Psoas muscle (tissue), 7 donors: ENCODE measurements at regions not wholly inside any gene's neighbourhood (a gene's known extent, or its start where the extent isn't known, plus 50 kb on each side); places are given as distances from the start of the nearest gene placed in this dataset.

Experiments used
- ATAC-seq, 4 donors: fragments of 200-7000 bp; cut with Tn5 transposase; one replicate each; pipeline ENCODE4 v1.9.1; 2020; ENCODE audit warnings: moderate library complexity in 3 of 4, mild to moderate bottlenecking in 2 of 4
- DNase-seq, 2 donors: peaks; one replicate each; pipeline ENCODE4 v3.0.0-alpha.2; 2020
- H3K27ac ChIP-seq: fragments of 200-600 bp; one replicate; pipeline ENCODE4 v1.8.0; 2022
- H3K27me3 ChIP-seq, 3 donors: fragments of 200-600 bp in 1 of 3; one replicate each; pipeline versions ENCODE4 v1.6.1 to v1.8.0; 2013 to 2022; ENCODE audit warnings: low read length in 2 of 3, mild to moderate bottlenecking in 2 of 3, moderate library complexity in 1 of 3; ENCODE audit not compliant: insufficient read depth in 3 of 3
- H3K36me3 ChIP-seq, 2 donors: fragments of 200-600 bp in 1 of 2; one replicate each; pipeline versions ENCODE4 v1.6.1 to v1.8.0; 2013 to 2022; ENCODE audit warnings: low read depth in 1 of 2, mild to moderate bottlenecking in 1 of 2, moderate library complexity in 1 of 2; ENCODE audit not compliant: insufficient read depth in 1 of 2
- H3K4me1 ChIP-seq: fragments of 200-600 bp; one replicate; pipeline ENCODE4 v1.8.0; 2022
- H3K4me3 ChIP-seq: fragments of 200-600 bp; one replicate; pipeline ENCODE4 v1.8.0; 2022; ENCODE audit warnings: mild to moderate bottlenecking
- H3K9me3 ChIP-seq: fragments of 200-600 bp; one replicate; pipeline ENCODE4 v1.8.0; 2022
- CTCF ChIP-seq: fragments of 200-600 bp; IDR thresholded peaks from one replicate; pipeline ENCODE4 v1.8.0; 2022; ENCODE audit warnings: antibody characterized with exemption
- WGBS, 3 donors: extraction: QIAGEN DNeasy Blood & Tissue Kit; methylation state at CpG; one replicate each; pipeline versions ENCODE4 v1.1.6 to v1.1.7; 2013; 5-methylcytosine and 5-hydroxymethylcytosine counted together
- intact Hi-C, 2 donors: fragments of 100-400 bp; cut with DNase I; formaldehyde crosslinking; loops; one replicate each; pipeline versions ENCODE4 v1.11.0 to v1.14.2; 2022
- donor health status: healthy with polysubstance abuse.
- donor health status: DM: no; HTN: no; CAD: no; lungs with moderate emphysema.
- donor health status: Bipolar disorder and iron deficiency.
- donor health status: healthy.
- donor health status: DM: yes; HTN: yes; CAD: no.
- donor health status: DM: no; HTN: no; CAD: no.
- donor health status: DM: yes; HTN: yes; CAD: no.

- Histone ChIP-seq H3K9me3 (no peaks in the 10 kb centered on the region), H3K27ac (no peak overlapping the region), H3K36me3 (no peaks in the 10 kb centered on the region), H3K4me1 (no peaks in the 10 kb centered on the region), H3K27me3 (peaks cover 0 to 2% (median 0%) of the 10 kb centered on the region in 3 donors), H3K4me3 (no peak overlapping the region)
- 70 to 74% (median 73%) methylated on average over 2 of the region's 2 CpGs for WGBS, 3 donors
- intact Hi-C loops = no loop called here
- TF ChIP-seq CTCF = no peak
- no peak for DNase-seq
- ATAC-seq = no peak
Measured at GRCh38 chr12:98295681-98296080, 219.7 kb upstream of the TMPO start.

DNA sequence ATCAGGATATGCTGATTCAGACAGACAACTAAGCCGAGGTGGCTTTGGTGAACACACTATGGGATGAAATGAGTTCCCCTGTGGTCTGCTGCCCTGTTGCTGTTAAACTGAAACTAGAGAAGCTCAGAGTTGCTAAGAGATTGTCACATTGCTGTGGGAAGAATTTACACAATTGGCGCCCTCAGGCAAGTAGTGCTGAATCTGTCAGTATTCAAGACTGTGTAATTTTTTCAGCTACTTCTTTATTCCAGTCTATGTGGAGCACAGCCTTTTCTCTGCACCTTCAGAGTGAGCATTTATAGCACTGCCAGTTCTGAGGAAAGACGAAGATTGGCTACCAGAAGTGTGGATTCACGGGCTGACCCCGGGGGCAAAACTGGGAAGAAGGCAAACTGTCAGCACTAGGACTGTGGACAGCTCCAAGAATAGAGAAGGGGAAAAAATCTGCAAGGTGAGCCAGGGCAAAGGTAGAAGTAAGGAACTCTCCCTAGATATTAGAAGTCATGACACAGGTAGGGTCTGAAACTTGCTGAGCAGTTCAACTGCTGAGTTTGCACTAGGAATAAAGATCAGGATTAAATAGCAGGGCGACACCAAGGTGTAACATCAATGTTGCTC, 218.8 kb upstream of the TMPO start:
- Histone ChIP-seq H3K9me3 (no peaks in the 10 kb centered on the region), H3K4me1 (no peaks in the 10 kb centered on the region), H3K27ac (no peak overlapping the region), H3K27me3 (peaks cover 0 to 4% (median 0%) of the 10 kb centered on the region in 3 donors), H3K36me3 (no peaks in the 10 kb centered on the region), H3K4me3 (no peak overlapping the region)
- WGBS, 3 donors = 43 to 49% (median 46%) methylated on average over 6 of the region's 6 CpGs
- no peak for ATAC-seq
- no peak for TF ChIP-seq CTCF
- no peak for DNase-seq
- intact Hi-C loops = no loop called here

DNA sequence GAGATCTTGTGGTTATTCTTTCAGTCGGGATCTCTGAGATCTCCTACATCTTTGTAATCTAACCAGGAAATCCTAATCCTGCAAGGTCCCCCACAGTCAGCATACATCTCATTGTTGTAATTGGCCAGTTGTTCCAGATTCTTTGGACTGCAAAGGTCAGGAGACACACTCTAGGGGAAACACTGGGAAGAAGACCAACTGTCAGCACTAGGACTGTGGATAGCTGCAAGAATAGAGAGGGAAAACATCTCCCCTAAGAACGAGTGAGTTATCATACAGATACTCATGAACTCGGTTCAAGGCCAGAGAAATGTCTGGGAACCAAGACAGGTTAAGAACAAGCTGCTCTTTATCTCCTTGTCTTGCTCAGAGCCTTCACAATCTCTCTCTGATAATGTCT, 217.9 kb upstream of the TMPO start:
- no peaks in the 10 kb centered on the region for H3K36me3 ChIP-seq
- WGBS, 3 donors = 44 to 55% (median 44%) methylated on average over 3 of the region's 3 CpGs

GRCh38 chr12:98308141-98308540, 207.2 kb upstream of the TMPO start:
- no peak for ATAC-seq

More for the DNA sequence above, 217.9 kb upstream of the TMPO start:
- intact Hi-C loops = no loop called here
- Histone ChIP-seq H3K9me3 (no peaks in the 10 kb centered on the region), H3K27ac (no peak overlapping the region), H3K27me3 (peaks cover 0 to 4% (median 0%) of the 10 kb centered on the region in 3 donors), H3K4me3 (no peak overlapping the region), H3K4me1 (no peaks in the 10 kb centered on the region)
- ATAC-seq (no peak), DNase-seq (no peak)
- no peak for TF ChIP-seq CTCF

More at GRCh38 chr12:98308141-98308540, 207.2 kb upstream of the TMPO start:
- no peak for DNase-seq
- no peak for TF ChIP-seq CTCF
- Histone ChIP-seq H3K9me3 (no peaks in the 10 kb centered on the region), H3K27ac (no peak overlapping the region), H3K4me3 (no peak overlapping the region), H3K4me1 (no peaks in the 10 kb centered on the region), H3K27me3 (no peaks in the 10 kb centered on the region), H3K36me3 (no peaks in the 10 kb centered on the region)
- WGBS, 3 donors = 83 to 91% (median 88%) methylated on average over 2 of the region's 2 CpGs
- intact Hi-C loops = no loop called here
